K562 (cell line): ENCODE measurements at regions not wholly inside any gene's neighbourhood (a gene's known extent, or its start where the extent isn't known, plus 50 kb on each side); places are given as distances from the start of the nearest gene placed in this dataset.

Experiments
- ARID4B ChIP-seq: sonication (generic); formaldehyde crosslinking; IDR thresholded peaks from 2 replicates; pipeline ENCODE4 v1.8.0; 2022; ENCODE audit warnings: mild to moderate bottlenecking, missing genetic modification reagents
- CBFA2T2 ChIP-seq: fragments of 450-650 bp; conservative IDR thresholded peaks from 2 replicates; pipeline ENCODE4 v1.6.1; 2017; ENCODE audit warnings: mild to moderate bottlenecking
- CBX3 ChIP-seq, 2 experiments: IDR thresholded peaks; 1 replicate in 1 of 2; 2 replicates in 1 of 2; pipeline ENCODE4 v1.6.1; 2012; ENCODE audit warnings: inconsistent platforms in 2 of 2, low read length in 2 of 2, borderline replicate concordance in 1 of 2, control low read depth in 1 of 2
- CEBPB ChIP-seq: fragments of 450-650 bp; IDR thresholded peaks from 2 replicates; pipeline ENCODE4 v1.6.1; 2016; ENCODE audit warnings: missing genetic modification characterization, missing compliant biosample characterization
- DMBX1 ChIP-seq: fragments of 250-450 bp; sonication (Bioruptor Pico); IDR thresholded peaks from 2 replicates; pipeline ENCODE4 v1.8.0; 2022; ENCODE audit warnings: inconsistent platforms, mild to moderate bottlenecking, moderate library complexity, borderline replicate concordance
- ELF1 ChIP-seq: fragments of 200-800 bp; sonication (Bioruptor generic); IDR thresholded peaks from 2 replicates; pipeline ENCODE4 v1.6.1; 2016; ENCODE audit warnings: missing genetic modification characterization, missing compliant biosample characterization
- ETV1 ChIP-seq: fragments of 450-650 bp; conservative IDR thresholded peaks from 2 replicates; pipeline ENCODE4 v1.6.1; 2016; ENCODE audit warnings: missing genetic modification characterization, control low read depth, low read depth, missing compliant biosample characterization
- HNRNPK ChIP-seq: fragments of 200-400 bp; formaldehyde crosslinking; IDR thresholded peaks from one replicate; pipeline ENCODE4 v1.6.1; 2018; ENCODE audit warnings: mild to moderate bottlenecking, low read depth, low read length; ENCODE audit not compliant: poor library complexity, severe bottlenecking
- KAT2B ChIP-seq: IDR thresholded peaks from one replicate; pipeline ENCODE4 v1.6.1; 2012; ENCODE audit warnings: low read depth, mild to moderate bottlenecking, control low read depth, inconsistent platforms, low read length, moderate library complexity
- MAX ChIP-seq: sonication (generic); formaldehyde crosslinking; IDR thresholded peaks from 2 replicates; pipeline ENCODE4 v1.9.0; 2022; ENCODE audit warnings: mild to moderate bottlenecking, missing genetic modification reagents
- MAZ ChIP-seq, 2 experiments: fragments of 450-650 bp in 1 of 2; sonication (generic) in 1 of 2; formaldehyde crosslinking; IDR thresholded peaks in 1 of 2; conservative IDR thresholded peaks in 1 of 2; 2 replicates each; pipeline versions ENCODE4 v1.4.0 to v1.5.0; 2020; ENCODE audit warnings: mild to moderate bottlenecking in 1 of 2, missing genetic modification reagents in 1 of 2
- MBD1 ChIP-seq: fragments of 250-450 bp; sonication (Bioruptor Pico); IDR thresholded peaks from 2 replicates; pipeline ENCODE4 v1.8.0; 2022; ENCODE audit warnings: inconsistent platforms
- MYC ChIP-seq, 2 experiments: fragments of 250-450 bp in 1 of 2; sonication (Bioruptor Pico) in 1 of 2; IDR thresholded peaks; 2 replicates each; pipeline versions ENCODE4 v1.5.1 to v1.6.1; 2012 to 2021; ENCODE audit warnings: low read depth in 2 of 2, borderline replicate concordance in 1 of 2, improper control_type of control experiment in 1 of 2, low read length in 1 of 2, mild to moderate bottlenecking in 1 of 2, moderate library complexity in 1 of 2
- NR2C1 ChIP-seq, 2 experiments: fragments of 450-650 bp; IDR thresholded peaks; 2 replicates each; pipeline ENCODE4 v1.6.1; 2017; ENCODE audit warnings: mild to moderate bottlenecking in 2 of 2, antibody characterized with exemption in 1 of 2, inconsistent platforms in 1 of 2, missing compliant biosample characterization in 1 of 2, missing genetic modification characterization in 1 of 2
- PHF21A ChIP-seq: fragments of 450-650 bp; IDR thresholded peaks from 2 replicates; pipeline ENCODE4 v1.6.1; 2017; ENCODE audit warnings: low read depth, borderline replicate concordance
- POLR2AphosphoS2 ChIP-seq: IDR thresholded peaks from 2 replicates; pipeline ENCODE4 v1.6.1; 2012; ENCODE audit warnings: low read length, improper control_type of control experiment
- RBM25 ChIP-seq: fragments of 200-400 bp; formaldehyde crosslinking; IDR thresholded peaks from 2 replicates; pipeline ENCODE4 v1.6.1; 2018; ENCODE audit warnings: low read length, low read depth, moderate library complexity; ENCODE audit not compliant: severe bottlenecking
- SMC3 ChIP-seq: conservative IDR thresholded peaks from 2 replicates; pipeline ENCODE4 v1.6.1; 2011; ENCODE audit warnings: low read depth, low read length, improper control_type of control experiment; ENCODE audit not compliant: insufficient read depth
- TARDBP ChIP-seq: fragments of 450-650 bp; IDR thresholded peaks from 2 replicates; pipeline ENCODE4 v1.6.1; 2016
- YY1 ChIP-seq, 3 experiments: IDR thresholded peaks; 2 replicates each; pipeline ENCODE4 v1.6.1; 2011; ENCODE audit warnings: low read length in 2 of 3, mild to moderate bottlenecking in 2 of 3, moderate library complexity in 2 of 3, borderline replicate concordance in 1 of 3, control low read depth in 1 of 3, low read depth in 1 of 3; ENCODE audit not compliant: insufficient read depth in 3 of 3, insufficient replicate concordance in 2 of 3, control insufficient read depth in 1 of 3, insufficient read length in 1 of 3; ENCODE audit errors: extremely low read depth in 1 of 3

GRCh38 chr11:12599408-12600143 lies 74.6 kb upstream of the TEAD1 start (continued):
- TF ChIP-seq HNRNPK (no peak), CEBPB (tag) (peak; percentile 62), MBD1 (CRISPR knock-in tag) (no peak), TARDBP (no peak), SMC3 (peak; percentile 81), POLR2AphosphoS2 (no peak), CBFA2T2 (no peak), YY1 (IDR thresholded peaks at IDR 0.05; ENCODE audit: borderline replicate concordance in 1 of 3, control insufficient read depth in 1 of 3, extremely low read depth in 1 of 3, insufficient read depth in 3 of 3, insufficient read length in 1 of 3, insufficient replicate concordance in 2 of 3, low read depth in 1 of 3, low read length in 2 of 3) (peak in 2 of 3 experiments; percentile 57 to 76), PHF21A (no peak), ETV1 (no peak), CBX3 (IDR thresholded peaks at IDR 0.05; ENCODE audit: borderline replicate concordance in 1 of 2, low read length in 2 of 2) (peak in 1 of 2 experiments; percentile 23; a peak in 1 of 3 replicates), MAX (no peak), MAZ (CRISPR knock-in tag; conservative IDR thresholded peaks at IDR 0.05 in 1 of 2, IDR thresholded peaks at IDR 0.05 in 1 of 2) (peak in 1 of 2 experiments; percentile 34; a peak in 2 of 4 replicates), MYC (IDR thresholded peaks at IDR 0.05; ENCODE audit: low read depth, low read length) (0 out of 2 replicates have a peak, but pooled peaks have one; percentile 47), MYC (CRISPR knock-in tag; IDR thresholded peaks at IDR 0.05; ENCODE audit: borderline replicate concordance, low read depth) (no peak), KAT2B (no peak), DMBX1 (CRISPR knock-in tag) (0 out of 2 replicates have a peak, but pooled peaks have one; percentile 49), ELF1 (no peak), ARID4B (no peak), NR2C1 (IDR thresholded peaks at IDR 0.05) (no peak), NR2C1 (tag; IDR thresholded peaks at IDR 0.05) (no peak), RBM25 (no peak)
